Superior temporal gyrus (tissue), 1 donor: ENCODE measurements at regions not wholly inside any gene's neighbourhood (a gene's known extent, or its start where the extent isn't known, plus 50 kb on each side); places are given as distances from the start of the nearest gene placed in this dataset.

ENCODE experiments used
- DNase-seq: peaks from one replicate; pipeline ENCODE4 v3.0.0-alpha.2; 2016; ENCODE audit errors: extremely low spot score

- DNase-seq = no peak
Observed at GRCh38 chr7:32147546-32148268, 77.5 kb upstream of the PDE1C start.

- no peak for DNase-seq
Observed at GRCh38 chr7:32145911-32146310, 75.7 kb upstream of the PDE1C start.

- DNase-seq = no peak
Observed at GRCh38 chr7:32144676-32145075, 74.5 kb upstream of the PDE1C start.

GRCh38 chr7:32143301-32143700 is 73.1 kb upstream of the PDE1C start:
- DNase-seq = no peak

- DNase-seq = no peak
Observed at GRCh38 chr7:32142649-32143048, 72.4 kb upstream of the PDE1C start.

- no peak for DNase-seq
Observed at GRCh38 chr7:32140210-32140939, 70.2 kb upstream of the PDE1C start.

GRCh38 chr7:32137059-32137458 is 66.9 kb upstream of the PDE1C start:
- DNase-seq = no peak

GRCh38 chr7:32131091-32131490 is 60.9 kb upstream of the PDE1C start:
- no peak for DNase-seq

- no peak for DNase-seq
Observed at GRCh38 chr7:32126843-32127242, 56.6 kb upstream of the PDE1C start.
